Stomach (tissue), 8 donors: ENCODE measurements at regions not wholly inside any gene's neighbourhood (a gene's known extent, or its start where the extent isn't known, plus 50 kb on each side); places are given as distances from the start of the nearest gene placed in this dataset.

Experiments
- DNase-seq, 2 donors: peaks; one replicate each; pipeline versions ENCODE4 v3.0.0 to v3.0.0-alpha.2; 2013 to 2019
- H3K27ac ChIP-seq, 5 donors: fragments of 200-600 bp in 4 of 5; sonication (generic) in 4 of 5; one replicate each; pipeline ENCODE4 v1.5.1; 2013 to 2019; ENCODE audit warnings: mild to moderate bottlenecking in 1 of 5, moderate library complexity in 1 of 5
- H3K27me3 ChIP-seq, 3 donors: fragments of 200-600 bp; sonication (generic); one replicate each; pipeline ENCODE4 v1.5.1; 2017 to 2019; ENCODE audit warnings: mixed run types in 1 of 3
- H3K36me3 ChIP-seq, 4 donors: fragments of 200-600 bp; sonication (generic); 1 replicate in 3 of 4; 2 replicates in 1 of 4; pipeline ENCODE4 v1.5.1; 2016 to 2019
- H3K4me1 ChIP-seq, 4 donors: fragments of 200-600 bp; sonication (generic); one replicate each; pipeline ENCODE4 v1.5.1; 2016 to 2019
- H3K4me3 ChIP-seq, 4 donors: fragments of 200-600 bp; sonication (generic) in 3 of 4; one replicate each; pipeline ENCODE4 v1.5.1; 2016 to 2019; ENCODE audit warnings: mild to moderate bottlenecking in 1 of 4
- H3K9me3 ChIP-seq, 4 donors: fragments of 200-600 bp; sonication (generic); one replicate each; pipeline ENCODE4 v1.5.1; 2016 to 2019
- CTCF ChIP-seq, 7 experiments: fragments of 450-650 bp in 4 of 7; fragments of 200-600 bp in 3 of 7; sonication (generic) in 3 of 7; IDR thresholded peaks; one replicate each; pipeline ENCODE4 v1.5.1; 2016 to 2019; ENCODE audit warnings: antibody characterized with exemption in 7 of 7, control low read depth in 2 of 7, mild to moderate bottlenecking in 1 of 7
- EP300 ChIP-seq: sonication (generic); formaldehyde crosslinking; IDR thresholded peaks from one replicate; pipeline ENCODE4 v1.6.1; 2017; ENCODE audit warnings: antibody characterized with exemption
- POLR2A ChIP-seq, 4 donors: fragments of 450-650 bp; IDR thresholded peaks; one replicate each; pipeline ENCODE4 v1.6.1; 2016; ENCODE audit warnings: antibody characterized with exemption in 4 of 4, control low read depth in 2 of 4, mild to moderate bottlenecking in 1 of 4, moderate library complexity in 1 of 4
- POLR2AphosphoS5 ChIP-seq, 3 donors: sonication (generic); formaldehyde crosslinking; IDR thresholded peaks; one replicate each; pipeline ENCODE4 v1.6.1; 2016; ENCODE audit warnings: antibody characterized with exemption in 3 of 3
- WGBS, 5 donors: extraction: QIAGEN DNeasy Blood & Tissue Kit in 3 of 5; methylation state at CpG; one replicate each; pipeline versions ENCODE4 v1.1.5 to v1.1.7; 2013 to 2018; 5-methylcytosine and 5-hydroxymethylcytosine counted together
- intact Hi-C: fragments of 100-400 bp; cut with DNase I; formaldehyde crosslinking; loops from one replicate; pipeline ENCODE4 v1.15.1; 2023; ENCODE audit warnings: low total_unique reads
- donor health status: healthy with polysubstance abuse.
- donor health status: Bipolar disorder and iron deficiency.
- donor health status: healthy.

GRCh38 chr2:114218383-114218782 lies 224.1 kb upstream of the DPP10 start:
- Histone ChIP-seq H3K4me3 (no peak overlapping the region), H3K9me3 (no peaks in the 10 kb centered on the region), H3K27me3 (no peaks in the 10 kb centered on the region), H3K4me1 (no peaks in the 10 kb centered on the region), H3K36me3 (no peaks in the 10 kb centered on the region), H3K27ac (no peak overlapping the region)
- WGBS, 5 donors = 47 to 65% (median 52%) methylated on average over 2 of the region's 2 CpGs
- TF ChIP-seq CTCF (IDR thresholded peaks at IDR 0.05) (no peak), EP300 (no peak), POLR2AphosphoS5 (IDR thresholded peaks at IDR 0.05) (no peak), POLR2A (IDR thresholded peaks at IDR 0.05) (no peak)
- no peak for DNase-seq
- intact Hi-C loops = no loop called here

GRCh38 chr2:114219456-114219855 lies 223.0 kb upstream of the DPP10 start:
- no peak for TF ChIP-seq EP300
- no peak for DNase-seq
- Histone ChIP-seq H3K4me3 (no peak overlapping the region), H3K27ac (no peak overlapping the region), H3K4me1 (no peaks in the 10 kb centered on the region), H3K9me3 (no peaks in the 10 kb centered on the region), H3K27me3 (no peaks in the 10 kb centered on the region), H3K36me3 (no peaks in the 10 kb centered on the region)
- intact Hi-C loops = no loop called here
- WGBS, 5 donors = 36 to 63% (median 59%) methylated on average over 1 of the region's 1 CpG

- 0 to 9% (median 3%) methylated on average over 1 of the region's 1 CpG for WGBS, 5 donors
- TF ChIP-seq POLR2A (IDR thresholded peaks at IDR 0.05) (no peak), EP300 (no peak), POLR2AphosphoS5 (IDR thresholded peaks at IDR 0.05) (no peak), CTCF (IDR thresholded peaks at IDR 0.05) (no peak)
- DNase-seq = no peak
- no peaks in the 10 kb centered on the region for H3K36me3 ChIP-seq
- no peaks in the 10 kb centered on the region for H3K9me3 ChIP-seq
- no peaks in the 10 kb centered on the region for H3K27me3 ChIP-seq
- no peak overlapping the region for H3K4me3 ChIP-seq
- no peak overlapping the region for H3K27ac ChIP-seq
- intact Hi-C loops = no loop called here
- H3K4me1 ChIP-seq = no peaks in the 10 kb centered on the region
These were observed 220.1 kb upstream of the DPP10 start for GRCh38 chr2:114222344-114222743.

GRCh38 chr2:114231921-114232320 lies 210.5 kb upstream of the DPP10 start:
- intact Hi-C loops = no loop called here
- DNase-seq = no peak

GRCh38 chr2:114237331-114237730 lies 205.1 kb upstream of the DPP10 start:
- H3K36me3 ChIP-seq = no peaks in the 10 kb centered on the region
- no peaks in the 10 kb centered on the region for H3K4me1 ChIP-seq
- no peak for DNase-seq
- H3K9me3 ChIP-seq = peaks cover 0 to 14% (median 8%) of the 10 kb centered on the region in 4 donors
- no peak overlapping the region for H3K4me3 ChIP-seq
- TF ChIP-seq EP300 = no peak
- no peak for TF ChIP-seq CTCF (IDR thresholded peaks at IDR 0.05)
- TF ChIP-seq POLR2AphosphoS5 (IDR thresholded peaks at IDR 0.05) = no peak
- no peak for TF ChIP-seq POLR2A (IDR thresholded peaks at IDR 0.05)
- H3K27me3 ChIP-seq = no peaks in the 10 kb centered on the region
- 87 to 100% (median 96%) methylated on average over 2 of the region's 2 CpGs for WGBS, 5 donors
- H3K27ac ChIP-seq = no peak overlapping the region
- intact Hi-C loops = no loop called here

More at GRCh38 chr2:114231921-114232320, 210.5 kb upstream of the DPP10 start:
- Histone ChIP-seq H3K36me3 (no peaks in the 10 kb centered on the region), H3K4me3 (no peak overlapping the region), H3K4me1 (no peaks in the 10 kb centered on the region), H3K27ac (no peak overlapping the region), H3K27me3 (no peaks in the 10 kb centered on the region), H3K9me3 (peaks cover 0 to 14% (median 8%) of the 10 kb centered on the region in 4 donors)
- no peak for TF ChIP-seq POLR2AphosphoS5 (IDR thresholded peaks at IDR 0.05)
